ENCODE measurements at regions not wholly inside any gene's neighbourhood (a gene's known extent, or its start where the extent isn't known, plus 50 kb on each side); places are given as distances from the start of the nearest gene placed in this dataset.

DNA sequence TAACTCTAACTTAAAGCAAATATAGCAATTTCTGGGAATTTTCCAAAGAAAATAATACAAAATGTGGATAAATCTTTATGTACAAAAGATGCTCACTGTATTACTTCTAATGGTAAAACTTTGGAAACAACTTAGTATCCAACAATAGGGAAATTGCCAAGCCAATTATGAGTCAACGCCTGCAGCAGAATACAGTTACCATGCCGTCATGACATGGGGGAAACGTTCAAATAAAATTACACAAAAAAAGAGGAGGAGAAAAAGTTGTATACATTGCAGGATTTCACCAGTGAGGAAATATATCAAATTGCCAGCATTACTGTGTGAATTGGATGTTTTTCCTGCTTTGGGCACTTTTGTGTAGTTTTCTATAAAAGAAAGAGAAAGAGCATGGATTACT is 469.6 kb downstream of the SOX9 start:
- peaks cover 46 to 67% (median 66%) of the 10 kb centered on the region in 3 donors for H3K27me3 Mint-ChIP-seq (ENCODE audit: low read depth in 3 of 3)
- peaks cover 28 to 61% of the 10 kb centered on the region in 2 donors for H3K27me3 ChIP-seq (ENCODE audit: control insufficient read depth in 2 of 2, insufficient read depth in 2 of 2, low read length in 2 of 2)
- WGBS (ENCODE audit: insufficient coverage) = 68% methylated on average over 3 of the region's 3 CpGs
- peak overlapping the region in 1 of 2 donors; percentile 92 for H3K4me3 Mint-ChIP-seq
- no peak overlapping the region for H3K27ac Mint-ChIP-seq
- H3K36me3 Mint-ChIP-seq = peaks cover 0 to 4% of the 10 kb centered on the region in 2 donors
- no peak overlapping the region for H2AFZ ChIP-seq (ENCODE audit: insufficient read depth, low read depth, low read length, poor library complexity, severe bottlenecking)
- no peak overlapping the region for H3K4me2 ChIP-seq (replicated peaks; ENCODE audit: extremely low read depth, low read length, poor library complexity, severe bottlenecking)
- H3K27ac ChIP-seq (ENCODE audit: low read depth in 1 of 2, low read length in 2 of 2) = no peak overlapping the region
- no peak overlapping the region for H3K9ac ChIP-seq (ENCODE audit: insufficient read depth, low read length, poor library complexity, severe bottlenecking)
- TF ChIP-seq, protein P1, sequence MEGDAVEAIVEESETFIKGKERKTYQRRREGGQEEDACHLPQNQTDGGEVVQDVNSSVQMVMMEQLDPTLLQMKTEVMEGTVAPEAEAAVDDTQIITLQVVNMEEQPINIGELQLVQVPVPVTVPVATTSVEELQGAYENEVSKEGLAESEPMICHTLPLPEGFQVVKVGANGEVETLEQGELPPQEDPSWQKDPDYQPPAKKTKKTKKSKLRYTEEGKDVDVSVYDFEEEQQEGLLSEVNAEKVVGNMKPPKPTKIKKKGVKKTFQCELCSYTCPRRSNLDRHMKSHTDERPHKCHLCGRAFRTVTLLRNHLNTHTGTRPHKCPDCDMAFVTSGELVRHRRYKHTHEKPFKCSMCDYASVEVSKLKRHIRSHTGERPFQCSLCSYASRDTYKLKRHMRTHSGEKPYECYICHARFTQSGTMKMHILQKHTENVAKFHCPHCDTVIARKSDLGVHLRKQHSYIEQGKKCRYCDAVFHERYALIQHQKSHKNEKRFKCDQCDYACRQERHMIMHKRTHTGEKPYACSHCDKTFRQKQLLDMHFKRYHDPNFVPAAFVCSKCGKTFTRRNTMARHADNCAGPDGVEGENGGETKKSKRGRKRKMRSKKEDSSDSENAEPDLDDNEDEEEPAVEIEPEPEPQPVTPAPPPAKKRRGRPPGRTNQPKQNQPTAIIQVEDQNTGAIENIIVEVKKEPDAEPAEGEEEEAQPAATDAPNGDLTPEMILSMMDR (IDR thresholded peaks at IDR 0.05) = no peak
- no peaks in the 10 kb centered on the region for H3K79me2 ChIP-seq (ENCODE audit: insufficient read depth, low read length)
- no peaks in the 10 kb centered on the region for H3K36me3 ChIP-seq (replicated peaks in 1 of 2; ENCODE audit: control insufficient read depth in 1 of 2, insufficient read depth in 2 of 2, low read length in 2 of 2)
- no peak for DNase-seq
- peaks cover 10 to 14% of the 10 kb centered on the region in 2 donors for H3K4me1 ChIP-seq (ENCODE audit: control insufficient read depth in 1 of 2, insufficient read depth in 2 of 2, low read length in 2 of 2)
- H3K9me3 ChIP-seq (replicated peaks in 1 of 2; ENCODE audit: control insufficient read depth in 1 of 2, insufficient read depth in 1 of 2, low read length in 2 of 2) = peaks cover 0 to 6% of the 10 kb centered on the region in 2 donors
- H4K20me1 ChIP-seq (ENCODE audit: insufficient read depth, low read length) = no peaks in the 10 kb centered on the region
- peaks cover 15% of the 10 kb centered on the region for H3K4me1 Mint-ChIP-seq
- H3K4me3 ChIP-seq (replicated peaks in 1 of 3; ENCODE audit: low read depth in 2 of 3, low read length in 3 of 3) = no peak overlapping the region
- H3K9me3 Mint-ChIP-seq = peaks cover 0 to 9% (median 2%) of the 10 kb centered on the region in 7 donors
- intact Hi-C loops (cut with micrococcal nuclease) = no loop called here

DNA sequence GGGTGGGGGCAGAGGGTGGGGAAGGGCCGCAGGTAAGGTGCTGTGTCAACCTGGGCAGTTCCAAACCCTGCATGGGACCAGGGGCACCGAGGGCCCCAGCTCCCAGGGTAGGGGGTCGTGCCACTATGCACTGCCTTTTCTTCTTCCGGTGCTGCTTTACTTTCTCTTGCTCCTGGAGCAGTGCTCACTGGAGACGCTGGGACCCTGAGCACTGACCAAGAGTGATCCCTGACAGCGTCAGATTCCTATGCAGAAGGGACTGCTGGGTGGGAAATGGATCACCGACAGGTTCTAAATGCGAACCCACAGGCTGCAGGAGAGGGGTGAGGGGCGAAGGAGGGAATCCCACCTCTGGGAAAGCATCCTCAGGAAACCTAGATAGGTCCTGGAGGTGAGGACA is 470.1 kb downstream of the SOX9 start:
- Mint-ChIP-seq H3K4me1 (peaks cover 15% of the 10 kb centered on the region), H3K27ac (no peak overlapping the region), H3K4me3 (peak overlapping the region in 1 of 2 donors; percentile 92), H3K36me3 (peaks cover 0 to 4% of the 10 kb centered on the region in 2 donors), H3K27me3 (ENCODE audit: low read depth in 3 of 3) (peaks cover 47 to 71% (median 70%) of the 10 kb centered on the region in 3 donors), H3K9me3 (peaks cover 0 to 10% (median 3%) of the 10 kb centered on the region in 7 donors)
- Histone ChIP-seq H3K9ac (ENCODE audit: insufficient read depth, low read length, poor library complexity, severe bottlenecking) (no peak overlapping the region), H3K79me2 (ENCODE audit: insufficient read depth, low read length) (no peaks in the 10 kb centered on the region), H3K9me3 (replicated peaks in 1 of 2; ENCODE audit: control insufficient read depth in 1 of 2, insufficient read depth in 1 of 2, low read length in 2 of 2) (peaks cover 0 to 6% of the 10 kb centered on the region in 2 donors), H3K4me2 (replicated peaks; ENCODE audit: extremely low read depth, low read length, poor library complexity, severe bottlenecking) (no peak overlapping the region), H3K36me3 (replicated peaks in 1 of 2; ENCODE audit: control insufficient read depth in 1 of 2, insufficient read depth in 2 of 2, low read length in 2 of 2) (no peaks in the 10 kb centered on the region), H4K20me1 (ENCODE audit: insufficient read depth, low read length) (no peaks in the 10 kb centered on the region), H3K27ac (ENCODE audit: low read depth in 1 of 2, low read length in 2 of 2) (no peak overlapping the region), H3K27me3 (ENCODE audit: control insufficient read depth in 2 of 2, insufficient read depth in 2 of 2, low read length in 2 of 2) (peaks cover 28 to 61% of the 10 kb centered on the region in 2 donors), H2AFZ (ENCODE audit: insufficient read depth, low read depth, low read length, poor library complexity, severe bottlenecking) (no peak overlapping the region), H3K4me3 (replicated peaks in 1 of 3; ENCODE audit: low read depth in 2 of 3, low read length in 3 of 3) (no peak overlapping the region), H3K4me1 (ENCODE audit: control insufficient read depth in 1 of 2, insufficient read depth in 2 of 2, low read length in 2 of 2) (peaks cover 10 to 14% of the 10 kb centered on the region in 2 donors)
- TF ChIP-seq, protein P1 (IDR thresholded peaks at IDR 0.05) = no peak
- no peak for DNase-seq
- 41% methylated on average over 8 of the region's 9 CpGs for WGBS (ENCODE audit: insufficient coverage)
- intact Hi-C loops (cut with micrococcal nuclease) = no loop called here
